ENCODE measurements at regions not wholly inside any gene's neighbourhood (a gene's known extent, or its start where the extent isn't known, plus 50 kb on each side); places are given as distances from the start of the nearest gene placed in this dataset.

GRCh38 chr1:86282611-86283010 lies 113.5 kb downstream of the ODF2L start:
- ATAC-seq (no peak), DNase-seq (no peak)
- TF ChIP-seq, protein P1, sequence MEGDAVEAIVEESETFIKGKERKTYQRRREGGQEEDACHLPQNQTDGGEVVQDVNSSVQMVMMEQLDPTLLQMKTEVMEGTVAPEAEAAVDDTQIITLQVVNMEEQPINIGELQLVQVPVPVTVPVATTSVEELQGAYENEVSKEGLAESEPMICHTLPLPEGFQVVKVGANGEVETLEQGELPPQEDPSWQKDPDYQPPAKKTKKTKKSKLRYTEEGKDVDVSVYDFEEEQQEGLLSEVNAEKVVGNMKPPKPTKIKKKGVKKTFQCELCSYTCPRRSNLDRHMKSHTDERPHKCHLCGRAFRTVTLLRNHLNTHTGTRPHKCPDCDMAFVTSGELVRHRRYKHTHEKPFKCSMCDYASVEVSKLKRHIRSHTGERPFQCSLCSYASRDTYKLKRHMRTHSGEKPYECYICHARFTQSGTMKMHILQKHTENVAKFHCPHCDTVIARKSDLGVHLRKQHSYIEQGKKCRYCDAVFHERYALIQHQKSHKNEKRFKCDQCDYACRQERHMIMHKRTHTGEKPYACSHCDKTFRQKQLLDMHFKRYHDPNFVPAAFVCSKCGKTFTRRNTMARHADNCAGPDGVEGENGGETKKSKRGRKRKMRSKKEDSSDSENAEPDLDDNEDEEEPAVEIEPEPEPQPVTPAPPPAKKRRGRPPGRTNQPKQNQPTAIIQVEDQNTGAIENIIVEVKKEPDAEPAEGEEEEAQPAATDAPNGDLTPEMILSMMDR (IDR thresholded peaks at IDR 0.05): no peak
- Mint-ChIP-seq H3K4me3 (no peak overlapping the region), H3K27ac (no peak overlapping the region), H3K4me1 (ENCODE audit: low read depth) (no peaks in the 10 kb centered on the region), H3K27me3 (no peaks in the 10 kb centered on the region), H3K36me3 (ENCODE audit: low read depth) (no peaks in the 10 kb centered on the region), H3K9me3 (no peaks in the 10 kb centered on the region)
- CTCF ChIA-PET: no interaction called here
- POLR2A ChIA-PET: no interaction called here
- intact Hi-C loops (cut with micrococcal nuclease): no loop called here

DNA sequence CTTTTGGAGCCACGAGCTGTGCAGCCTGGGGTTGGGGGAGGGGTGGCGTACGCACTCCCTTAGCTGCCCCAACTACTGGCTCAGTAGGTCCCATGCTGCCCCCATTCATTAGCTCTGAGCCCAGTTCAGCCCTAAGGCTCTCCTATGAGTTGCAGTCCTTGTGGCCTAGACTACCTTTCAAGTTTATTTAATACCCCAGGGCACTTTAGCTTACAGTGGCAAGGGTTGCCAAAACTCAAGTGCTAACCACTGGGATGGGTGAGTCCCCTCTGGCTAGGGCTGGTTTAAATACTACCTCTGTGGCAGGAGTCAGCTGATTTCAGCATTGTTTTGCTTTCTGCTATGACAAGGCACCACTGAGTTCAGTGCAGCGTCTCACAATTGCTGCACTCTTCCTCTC lies 118.2 kb downstream of the ODF2L start:
- no peak for DNase-seq
- Mint-ChIP-seq H3K4me1 (ENCODE audit: low read depth) (no peaks in the 10 kb centered on the region), H3K27me3 (no peaks in the 10 kb centered on the region), H3K27ac (no peak overlapping the region), H3K4me3 (no peak overlapping the region), H3K9me3 (no peaks in the 10 kb centered on the region), H3K36me3 (ENCODE audit: low read depth) (no peaks in the 10 kb centered on the region)
- CTCF ChIA-PET: no interaction called here
- POLR2A ChIA-PET: no interaction called here
- TF ChIP-seq, protein P1 (IDR thresholded peaks at IDR 0.05): no peak
- no peak for ATAC-seq
- intact Hi-C loops (cut with micrococcal nuclease): no loop called here

DNA sequence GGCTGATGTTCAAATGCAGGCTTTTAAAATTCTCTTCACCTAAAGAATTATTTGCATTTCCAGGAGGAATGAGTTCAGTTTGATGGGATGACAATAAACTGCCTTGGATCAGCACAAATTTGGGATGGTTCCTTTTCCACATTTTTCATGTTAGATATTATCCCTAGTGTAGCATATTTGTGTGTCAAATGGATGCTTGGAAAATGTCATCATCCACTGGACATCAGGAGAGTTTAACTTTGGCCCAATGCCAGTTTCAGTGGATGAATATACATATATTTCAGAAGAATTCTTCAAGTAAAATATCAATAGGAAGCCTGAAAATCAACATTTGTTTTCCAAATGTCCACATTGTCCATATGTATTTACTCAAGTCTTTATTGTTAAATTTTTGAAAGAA lies 116.5 kb upstream of the COL24A1 start:
- H3K4me1 Mint-ChIP-seq (ENCODE audit: low read depth): no peaks in the 10 kb centered on the region
- TF ChIP-seq, protein P1 (IDR thresholded peaks at IDR 0.05): no peak
- DNase-seq (no peak), ATAC-seq (no peak)
- H3K27me3 Mint-ChIP-seq: no peaks in the 10 kb centered on the region
- no peaks in the 10 kb centered on the region for H3K9me3 Mint-ChIP-seq
- CTCF ChIA-PET: interaction anchor here (0.7 kb wide), 1 partner anchor 17 kb away, joined by 3 read pairs; no protein-coding TSS in a partner anchor
- POLR2A ChIA-PET: no interaction called here
- intact Hi-C loops (cut with micrococcal nuclease): no loop called here
- no peak overlapping the region for H3K27ac Mint-ChIP-seq
- no peak overlapping the region for H3K4me3 Mint-ChIP-seq
- H3K36me3 Mint-ChIP-seq (ENCODE audit: low read depth): no peaks in the 10 kb centered on the region

- ChIA-PET POLR2A (no interaction called here), CTCF (no interaction called here)
- TF ChIP-seq, protein P1 (IDR thresholded peaks at IDR 0.05): no peak
- no peaks in the 10 kb centered on the region for H3K4me1 Mint-ChIP-seq (ENCODE audit: low read depth)
- no peak overlapping the region for H3K27ac Mint-ChIP-seq
- DNase-seq (no peak), ATAC-seq (no peak)
- no peaks in the 10 kb centered on the region for H3K27me3 Mint-ChIP-seq
- intact Hi-C loops (cut with micrococcal nuclease): no loop called here
- H3K4me3 Mint-ChIP-seq: no peak overlapping the region
- H3K9me3 Mint-ChIP-seq: no peaks in the 10 kb centered on the region
- H3K36me3 Mint-ChIP-seq (ENCODE audit: low read depth): no peaks in the 10 kb centered on the region
These were observed 115.5 kb upstream of the COL24A1 start for GRCh38 chr1:86272083-86272482.

DNA sequence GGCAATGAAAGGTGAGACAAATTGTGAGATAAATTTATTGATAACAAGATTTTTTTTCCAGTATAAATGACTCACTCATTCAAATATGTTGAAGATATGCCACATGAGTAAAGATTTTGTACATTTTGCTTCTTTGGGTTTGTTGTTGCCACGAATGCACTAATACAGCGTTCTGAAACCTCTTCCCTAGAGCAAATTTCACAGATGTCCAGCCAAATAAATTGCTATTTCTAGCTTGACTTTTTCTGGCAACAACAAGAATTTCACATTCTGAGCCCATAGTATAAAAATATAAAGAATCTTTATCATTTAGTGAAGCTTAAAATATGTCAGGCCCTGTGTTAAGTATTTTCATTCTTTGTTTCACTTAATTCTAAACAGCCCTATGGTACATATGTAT lies 114.5 kb upstream of the COL24A1 start:
- intact Hi-C loops (cut with micrococcal nuclease): no loop called here
- ChIA-PET CTCF (no interaction called here), POLR2A (no interaction called here)
- DNase-seq (no peak), ATAC-seq (no peak)
- Mint-ChIP-seq H3K4me1 (ENCODE audit: low read depth) (no peaks in the 10 kb centered on the region), H3K9me3 (no peaks in the 10 kb centered on the region), H3K4me3 (no peak overlapping the region), H3K27me3 (no peaks in the 10 kb centered on the region), H3K36me3 (ENCODE audit: low read depth) (no peaks in the 10 kb centered on the region), H3K27ac (no peak overlapping the region)
- TF ChIP-seq, protein P1 (IDR thresholded peaks at IDR 0.05): no peak

All from activated CD8-positive, alpha-beta T cell treated with anti-CD3 and anti-CD28 coated beads for 36 hours (primary cell).